GM18868 (cell line): ENCODE measurements at regions not wholly inside any gene's neighbourhood (a gene's known extent, or its start where the extent isn't known, plus 50 kb on each side); places are given as distances from the start of the nearest gene placed in this dataset.
"Not testable (repeated sequence)": the region's sequence is repeated elsewhere in the genome, so short reads cannot be mapped to it uniquely, and the experiment has no call there.

ENCODE experiments used
- ATAC-seq: cut with Tn5 transposase; IDR thresholded peaks from one replicate; pipeline ENCODE4 v1.9.1; 2021; ENCODE audit warnings: mild to moderate bottlenecking, moderate library complexity; ENCODE audit not compliant: unreplicated experiment

- no peak for ATAC-seq
These were observed 178.3 kb upstream of the PLSCR5 start for GRCh38 chr3:146783446-146783845.

DNA sequence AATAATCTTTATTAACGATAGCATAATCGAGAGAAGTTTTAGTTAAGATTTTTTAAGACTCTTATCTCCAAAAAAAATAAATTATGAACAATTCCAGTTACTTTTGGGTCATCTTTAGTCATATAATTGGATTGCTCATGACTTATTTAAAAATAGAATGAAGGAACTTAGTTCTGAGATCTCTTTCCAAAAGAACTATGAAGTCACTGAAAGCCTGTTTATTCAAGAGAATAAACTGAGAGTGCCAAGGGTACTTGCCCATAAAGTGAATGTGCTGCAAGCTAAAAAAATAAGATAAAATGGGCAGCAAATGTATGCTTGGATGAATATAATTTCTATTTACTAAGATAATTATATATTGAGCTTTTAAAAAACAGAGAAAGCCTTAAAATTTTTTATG, 176.5 kb upstream of the PLSCR5 start:
- ATAC-seq: no peak

- ATAC-seq: no peak
These were observed 175.9 kb upstream of the PLSCR5 start for GRCh38 chr3:146781059-146781458.

DNA sequence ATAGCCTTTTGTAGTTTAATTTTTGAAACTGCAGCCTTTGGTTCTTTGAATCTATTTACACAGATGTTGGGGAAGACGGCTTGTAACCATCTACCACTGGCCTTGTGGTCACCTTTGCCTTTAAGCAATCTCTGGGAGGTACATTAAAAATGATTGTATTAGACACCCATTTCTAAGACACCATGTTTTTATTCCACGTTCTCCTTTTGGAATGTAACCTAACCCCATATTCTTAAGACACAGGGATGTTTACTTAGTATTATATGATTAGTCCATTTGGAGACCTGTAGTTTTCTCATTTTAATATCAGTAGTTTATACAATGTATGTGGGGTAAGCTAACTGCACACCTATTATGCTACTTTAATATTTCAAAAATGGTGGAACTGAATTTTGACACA, 175.1 kb upstream of the PLSCR5 start:
- no peak for ATAC-seq

DNA sequence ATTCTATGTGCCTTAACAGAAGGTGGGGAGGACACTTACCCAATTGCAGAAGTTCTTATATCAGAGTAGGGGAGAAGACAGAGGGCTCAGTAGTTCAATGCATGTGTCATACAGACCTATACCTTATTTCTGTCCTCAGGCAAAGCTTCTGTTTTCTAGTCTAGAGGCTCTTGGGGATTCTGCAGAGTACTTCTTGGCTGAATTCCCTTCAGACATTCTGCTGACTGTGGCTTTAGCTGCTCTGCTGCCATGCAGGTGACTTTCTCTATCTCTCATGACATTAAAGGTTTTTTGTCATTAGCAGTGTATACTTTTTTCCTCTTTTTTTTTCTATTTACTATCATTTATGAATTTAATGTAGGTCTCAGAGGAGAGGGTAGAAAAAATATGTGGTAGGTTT, 172.8 kb upstream of the PLSCR5 start:
- no peak for ATAC-seq

DNA sequence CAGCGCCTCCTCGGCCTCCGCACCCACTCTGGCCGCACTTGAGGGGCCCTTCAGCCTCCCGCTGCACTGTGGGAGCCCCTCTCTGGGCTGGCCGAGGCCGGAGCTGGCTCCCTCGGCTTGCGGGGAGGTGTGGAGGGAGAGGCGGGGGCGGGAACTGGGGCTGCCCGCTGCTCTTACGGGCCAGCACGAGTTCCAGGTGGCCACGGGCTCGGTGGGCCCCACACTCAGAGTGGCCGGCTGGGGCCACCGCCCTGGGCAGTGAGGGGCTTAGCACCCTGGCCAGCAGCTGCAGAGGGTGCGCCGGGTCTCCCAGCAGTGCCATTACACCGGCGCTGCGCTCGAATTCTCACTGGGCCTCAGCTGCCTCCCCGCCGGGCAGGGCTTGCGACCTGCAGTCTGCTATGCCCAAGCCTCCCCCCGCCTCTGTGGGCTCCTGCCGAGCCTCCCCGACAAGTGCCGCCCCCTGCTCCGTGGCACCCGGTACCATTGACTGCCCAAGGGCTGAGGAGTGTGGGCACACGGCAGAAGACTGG, 167.1 kb upstream of the PLSCR5 start:
- ATAC-seq: no peak

- ATAC-seq: no peak
These were observed 165.7 kb upstream of the PLSCR5 start for GRCh38 chr3:146770881-146771280.

GRCh38 chr3:146770301-146770700, 165.2 kb upstream of the PLSCR5 start:
- no peak for ATAC-seq

DNA sequence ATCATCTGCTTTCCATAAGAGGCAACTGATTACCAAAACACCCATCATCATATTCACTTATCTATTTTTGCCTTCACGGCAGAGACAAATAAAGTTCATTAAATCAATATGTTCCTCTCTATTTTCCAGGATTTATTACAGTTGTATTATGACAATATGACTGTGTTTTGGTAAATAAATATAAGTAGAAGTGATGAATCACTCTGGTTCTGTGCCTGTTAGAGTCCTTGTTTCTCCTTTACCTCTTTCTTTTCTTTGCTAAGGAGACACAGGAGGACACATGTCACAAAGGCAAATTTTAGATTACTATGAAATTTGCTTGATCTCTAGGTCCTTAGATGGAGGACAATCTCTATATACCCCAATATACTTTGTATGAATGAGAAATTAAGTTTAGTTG, 152.6 kb upstream of the PLSCR5 start:
- no peak for ATAC-seq

DNA sequence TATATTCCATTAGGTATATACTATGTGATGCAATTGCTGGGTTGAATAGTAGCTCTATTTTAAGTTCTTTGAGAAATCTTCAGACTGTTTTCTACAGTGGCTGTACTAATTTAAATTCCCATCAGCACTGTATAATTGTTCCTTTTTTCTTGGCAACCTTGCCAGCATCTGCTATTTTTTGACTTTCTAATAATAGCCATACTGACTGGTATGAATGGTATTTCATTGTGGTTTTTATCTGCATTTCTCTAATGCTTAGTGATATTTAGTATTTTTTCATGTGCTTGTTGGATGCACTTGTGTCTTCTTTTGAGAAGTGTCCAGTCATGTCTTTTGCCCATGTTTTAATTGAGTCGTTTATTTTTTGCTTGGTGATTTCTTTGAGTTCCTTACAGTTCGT, 145.1 kb upstream of the PLSCR5 start:
- no peak for ATAC-seq

- no peak for ATAC-seq
These were observed 142.8 kb upstream of the PLSCR5 start for GRCh38 chr3:146747928-146748327.

- ATAC-seq: no peak
These were observed 141.9 kb upstream of the PLSCR5 start for GRCh38 chr3:146747051-146747450.

GRCh38 chr3:146746190-146746589, 141.0 kb upstream of the PLSCR5 start:
- ATAC-seq: no peak

GRCh38 chr3:146739203-146739671, 134.1 kb upstream of the PLSCR5 start:
- no peak for ATAC-seq

DNA sequence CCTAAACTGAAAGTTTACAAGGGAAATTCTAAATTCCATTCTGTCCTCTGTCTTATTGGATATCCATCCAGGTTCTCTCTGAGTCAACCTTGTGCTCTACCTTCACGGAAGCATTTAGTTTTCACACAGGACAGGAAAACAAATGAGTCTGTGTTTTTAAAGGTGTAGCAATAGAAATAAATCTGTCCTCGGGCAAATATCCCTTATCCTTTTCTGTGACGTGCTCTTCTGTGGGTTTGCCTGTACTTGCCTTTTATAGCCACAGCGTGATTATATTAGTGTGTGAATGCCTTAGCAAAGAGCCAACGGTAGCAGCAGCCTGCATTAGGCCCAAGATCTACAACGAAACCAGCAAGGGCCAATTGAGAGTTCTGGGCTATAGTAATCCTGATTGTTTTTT, 127.2 kb upstream of the PLSCR5 start:
- ATAC-seq: no peak

DNA sequence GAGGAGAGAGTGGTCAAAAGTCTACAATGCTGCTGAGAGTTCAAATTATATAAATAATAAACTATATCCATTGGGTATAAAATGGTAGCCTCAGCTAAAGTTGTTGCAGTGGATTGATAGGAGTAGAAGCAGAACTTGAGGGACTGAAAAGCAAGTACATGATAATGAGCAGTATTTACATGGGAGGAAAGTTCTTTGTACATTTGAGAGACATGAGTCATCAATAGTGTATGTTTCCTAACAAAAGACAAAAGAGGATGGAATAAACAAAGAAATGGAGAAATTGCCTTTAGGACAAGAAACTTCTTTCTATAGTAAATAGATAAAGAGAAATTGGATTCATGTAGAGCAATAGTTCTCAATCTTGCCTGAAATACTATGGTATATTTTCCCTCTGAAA, 110.0 kb upstream of the PLSCR5 start:
- no peak for ATAC-seq

- ATAC-seq: no peak
These were observed 107.7 kb upstream of the PLSCR5 start for GRCh38 chr3:146712806-146713205.

- ATAC-seq: no peak
These were observed 104.8 kb upstream of the PLSCR5 start for GRCh38 chr3:146709969-146710368.

GRCh38 chr3:146705225-146705624, 100.1 kb upstream of the PLSCR5 start:
- ATAC-seq: peak; percentile 86

DNA sequence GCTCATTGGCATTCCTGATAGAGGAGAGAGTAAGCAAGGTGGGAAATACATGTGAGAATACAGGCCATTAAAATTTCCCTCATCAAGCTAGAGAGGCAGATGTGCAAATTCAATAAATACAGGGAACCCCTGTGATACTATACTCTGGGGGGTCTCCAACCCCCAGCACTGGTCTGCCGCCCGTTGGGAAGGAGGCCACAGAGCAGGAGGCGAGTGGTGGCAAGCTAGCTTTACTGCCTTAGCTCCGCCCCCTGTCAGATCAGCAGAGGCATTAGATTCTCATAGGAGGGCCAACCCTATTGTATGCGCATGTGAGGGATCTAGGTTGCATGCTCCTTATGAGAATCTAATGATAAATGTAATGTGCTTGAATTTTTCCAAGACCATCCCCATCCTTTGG, 97.1 kb upstream of the PLSCR5 start:
- ATAC-seq: no peak

GRCh38 chr3:146701246-146701645, 96.1 kb upstream of the PLSCR5 start:
- no peak for ATAC-seq

DNA sequence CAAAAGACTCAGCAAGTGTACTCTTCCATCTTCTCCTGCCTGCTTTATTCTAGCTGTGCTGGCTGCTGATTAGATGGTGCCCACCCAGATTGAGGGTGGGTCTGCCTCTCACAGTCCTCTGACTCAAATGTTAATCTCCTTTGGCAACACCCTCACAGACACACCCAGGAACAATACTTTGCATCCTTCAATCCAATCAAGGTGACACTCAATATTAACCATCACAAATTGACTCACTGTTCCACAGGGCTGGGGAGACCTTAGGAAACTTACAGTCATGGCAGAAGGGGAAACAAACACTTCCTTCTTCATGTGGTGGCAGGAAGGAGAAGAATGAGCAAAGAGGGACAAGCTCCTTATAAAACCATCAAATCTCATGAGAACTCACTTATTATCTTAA, 94.9 kb upstream of the PLSCR5 start:
- ATAC-seq: not testable (repeated sequence)

GRCh38 chr3:146692254-146692653, 87.1 kb upstream of the PLSCR5 start:
- no peak for ATAC-seq
